H1 (cell line): ENCODE measurements at regions not wholly inside any gene's neighbourhood (a gene's known extent, or its start where the extent isn't known, plus 50 kb on each side); places are given as distances from the start of the nearest gene placed in this dataset.

Source experiments
- EZH2 ChIP-seq: fragments of 200-600 bp; sonication (generic); IDR thresholded peaks from 2 replicates; pipeline ENCODE4 v1.7.1; 2012; ENCODE audit warnings: low read depth, mild to moderate bottlenecking, moderate library complexity, low read length, inconsistent platforms; ENCODE audit not compliant: severe bottlenecking
- GABPA ChIP-seq: IDR thresholded peaks from 2 replicates; pipeline ENCODE4 v1.6.1; 2011; ENCODE audit warnings: mild to moderate bottlenecking, low read length, moderate library complexity, borderline replicate concordance; ENCODE audit not compliant: insufficient read depth
- MAFK ChIP-seq: IDR thresholded peaks from 2 replicates; pipeline ENCODE4 v1.6.1; 2012; ENCODE audit warnings: low read depth, mild to moderate bottlenecking, improper control_type of control experiment, low read length
- POLR2AphosphoS5 ChIP-seq: IDR thresholded peaks from 2 replicates; pipeline ENCODE4 v1.6.1; 2011; ENCODE audit warnings: low read depth, low read length
- TAF1 ChIP-seq: IDR thresholded peaks from 2 replicates; pipeline ENCODE4 v1.6.1; 2011; ENCODE audit warnings: mild to moderate bottlenecking, low read depth, low read length
- TAF7 ChIP-seq: optimal IDR thresholded peaks from 2 replicates; pipeline ENCODE3; 2011; ENCODE audit warnings: low read depth, mild to moderate bottlenecking, inconsistent platforms, low read length, moderate library complexity, borderline replicate concordance
- TCF12 ChIP-seq: IDR thresholded peaks from 2 replicates; pipeline ENCODE4 v1.6.1; 2011; ENCODE audit warnings: low read depth, mild to moderate bottlenecking, low read length
- TEAD4 ChIP-seq: IDR thresholded peaks from 2 replicates; pipeline ENCODE4 v1.6.1; 2012; ENCODE audit warnings: low read depth, low read length, inconsistent platforms, mixed read lengths
- ZNF274 ChIP-seq: IDR thresholded peaks from 2 replicates; pipeline ENCODE4 v1.7.0; 2012; ENCODE audit warnings: low read length, borderline replicate concordance; ENCODE audit errors: extremely low read depth
- TF ChIP-seq, protein P1 (sequence below), 3 experiments: IDR thresholded peaks; 1 replicate in 2 of 3; 2 replicates in 1 of 3; pipeline versions ENCODE4 v1.5.1 to v1.6.1; 2011; ENCODE audit warnings: low read length in 3 of 3, mild to moderate bottlenecking in 3 of 3, inconsistent platforms in 2 of 3, low read depth in 1 of 3, moderate library complexity in 1 of 3; ENCODE audit not compliant: insufficient read depth in 1 of 3; ENCODE audit errors: control extremely low read depth in 1 of 3
- TF ChIP-seq, protein P2 (sequence below): IDR thresholded peaks from 2 replicates; pipeline ENCODE4 v1.6.1; 2012; ENCODE audit warnings: inconsistent platforms
- TF ChIP-seq, protein P3 (sequence below): IDR thresholded peaks from 2 replicates; pipeline ENCODE4 v1.6.1; 2011; ENCODE audit warnings: low read depth, mild to moderate bottlenecking, low read length; ENCODE audit not compliant: insufficient read depth

DNA sequence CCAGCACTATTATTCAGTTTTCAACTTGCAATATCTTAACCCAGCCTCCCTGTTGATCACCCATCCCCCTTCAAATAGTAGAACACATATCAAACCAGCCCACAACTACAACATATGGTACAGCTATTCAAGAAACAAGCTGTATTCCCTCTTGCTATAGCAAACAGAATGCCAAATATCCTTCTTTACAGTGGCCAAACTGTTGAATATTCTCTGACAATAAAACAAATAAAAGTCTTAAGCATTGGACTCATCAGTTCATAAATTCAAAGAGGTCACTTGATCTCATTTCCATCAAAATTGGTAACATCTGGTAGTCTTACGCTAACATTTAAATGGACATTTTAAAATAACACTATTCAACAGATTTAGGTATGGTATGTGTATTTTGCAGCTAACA lies 350.8 kb downstream of the EFNA5 start:
- TF ChIP-seq ZNF274 (no peak), MAFK (no peak), POLR2AphosphoS5 (no peak), TEAD4 (no peak), TAF1 (no peak), TAF7 (no peak), GABPA (no peak), EZH2 (no peak), TCF12 (no peak)
- TF ChIP-seq, protein P1, sequence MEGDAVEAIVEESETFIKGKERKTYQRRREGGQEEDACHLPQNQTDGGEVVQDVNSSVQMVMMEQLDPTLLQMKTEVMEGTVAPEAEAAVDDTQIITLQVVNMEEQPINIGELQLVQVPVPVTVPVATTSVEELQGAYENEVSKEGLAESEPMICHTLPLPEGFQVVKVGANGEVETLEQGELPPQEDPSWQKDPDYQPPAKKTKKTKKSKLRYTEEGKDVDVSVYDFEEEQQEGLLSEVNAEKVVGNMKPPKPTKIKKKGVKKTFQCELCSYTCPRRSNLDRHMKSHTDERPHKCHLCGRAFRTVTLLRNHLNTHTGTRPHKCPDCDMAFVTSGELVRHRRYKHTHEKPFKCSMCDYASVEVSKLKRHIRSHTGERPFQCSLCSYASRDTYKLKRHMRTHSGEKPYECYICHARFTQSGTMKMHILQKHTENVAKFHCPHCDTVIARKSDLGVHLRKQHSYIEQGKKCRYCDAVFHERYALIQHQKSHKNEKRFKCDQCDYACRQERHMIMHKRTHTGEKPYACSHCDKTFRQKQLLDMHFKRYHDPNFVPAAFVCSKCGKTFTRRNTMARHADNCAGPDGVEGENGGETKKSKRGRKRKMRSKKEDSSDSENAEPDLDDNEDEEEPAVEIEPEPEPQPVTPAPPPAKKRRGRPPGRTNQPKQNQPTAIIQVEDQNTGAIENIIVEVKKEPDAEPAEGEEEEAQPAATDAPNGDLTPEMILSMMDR (IDR thresholded peaks at IDR 0.05; ENCODE audit: control extremely low read depth in 1 of 3, insufficient read depth in 1 of 3, low read depth in 1 of 3, low read length in 3 of 3), result no peak
- TF ChIP-seq, protein P2, sequence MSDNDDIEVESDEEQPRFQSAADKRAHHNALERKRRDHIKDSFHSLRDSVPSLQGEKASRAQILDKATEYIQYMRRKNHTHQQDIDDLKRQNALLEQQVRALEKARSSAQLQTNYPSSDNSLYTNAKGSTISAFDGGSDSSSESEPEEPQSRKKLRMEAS, result no peak
- TF ChIP-seq, protein P3, sequence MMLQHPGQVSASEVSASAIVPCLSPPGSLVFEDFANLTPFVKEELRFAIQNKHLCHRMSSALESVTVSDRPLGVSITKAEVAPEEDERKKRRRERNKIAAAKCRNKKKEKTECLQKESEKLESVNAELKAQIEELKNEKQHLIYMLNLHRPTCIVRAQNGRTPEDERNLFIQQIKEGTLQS, result no peak
